Suprapubic skin (tissue), 4 donors: ENCODE measurements at regions not wholly inside any gene's neighbourhood (a gene's known extent, or its start where the extent isn't known, plus 50 kb on each side); places are given as distances from the start of the nearest gene placed in this dataset.

Source experiments
- DNase-seq, 2 donors: peaks; one replicate each; pipeline ENCODE4 v3.0.0-alpha.2; 2019; ENCODE audit warnings: low spot score in 2 of 2
- H3K27ac ChIP-seq: fragments of 200-600 bp; sonication (generic); one replicate; pipeline ENCODE4 v1.5.1; 2019
- H3K27me3 ChIP-seq: fragments of 200-600 bp; sonication (generic); one replicate; pipeline ENCODE4 v1.5.1; 2019
- H3K36me3 ChIP-seq: fragments of 200-600 bp; sonication (generic); one replicate; pipeline ENCODE4 v1.5.1; 2019
- H3K4me1 ChIP-seq: fragments of 200-600 bp; sonication (generic); one replicate; pipeline ENCODE4 v1.5.1; 2019
- H3K4me3 ChIP-seq: fragments of 200-600 bp; sonication (generic); one replicate; pipeline ENCODE4 v1.5.1; 2019; ENCODE audit warnings: mild to moderate bottlenecking
- H3K9me3 ChIP-seq: fragments of 200-600 bp; sonication (generic); one replicate; pipeline ENCODE4 v1.5.1; 2019
- EP300 ChIP-seq: sonication (generic); formaldehyde crosslinking; IDR thresholded peaks from one replicate; pipeline ENCODE4 v1.6.1; 2017; ENCODE audit warnings: antibody characterized with exemption
- POLR2A ChIP-seq, 2 donors: fragments of 450-650 bp; IDR thresholded peaks; one replicate each; pipeline ENCODE4 v1.6.1; 2017; ENCODE audit warnings: antibody characterized with exemption in 2 of 2, mild to moderate bottlenecking in 2 of 2, moderate library complexity in 2 of 2
- POLR2AphosphoS5 ChIP-seq, 3 donors: sonication (generic); formaldehyde crosslinking; IDR thresholded peaks; one replicate each; pipeline ENCODE4 v1.6.1; 2017; ENCODE audit warnings: antibody characterized with exemption in 3 of 3
- WGBS: methylation state at CpG from one replicate; pipeline ENCODE4 v1.1.5; 2018; 5-methylcytosine and 5-hydroxymethylcytosine counted together
- TF ChIP-seq, protein P1 (sequence below), 2 donors: fragments of 200-600 bp in 1 of 2; fragments of 450-650 bp in 1 of 2; sonication (generic) in 1 of 2; IDR thresholded peaks; one replicate each; pipeline ENCODE4 v1.5.1; 2016 to 2019; ENCODE audit warnings: antibody characterized with exemption in 2 of 2, mild to moderate bottlenecking in 1 of 2, moderate library complexity in 1 of 2

GRCh38 chr1:238465449-238465848 is 574.7 kb upstream of the ZP4 start:
- no peaks in the 10 kb centered on the region for H3K4me1 ChIP-seq
- WGBS = 59% methylated on average over 3 of the region's 3 CpGs
- no peak for DNase-seq

DNA sequence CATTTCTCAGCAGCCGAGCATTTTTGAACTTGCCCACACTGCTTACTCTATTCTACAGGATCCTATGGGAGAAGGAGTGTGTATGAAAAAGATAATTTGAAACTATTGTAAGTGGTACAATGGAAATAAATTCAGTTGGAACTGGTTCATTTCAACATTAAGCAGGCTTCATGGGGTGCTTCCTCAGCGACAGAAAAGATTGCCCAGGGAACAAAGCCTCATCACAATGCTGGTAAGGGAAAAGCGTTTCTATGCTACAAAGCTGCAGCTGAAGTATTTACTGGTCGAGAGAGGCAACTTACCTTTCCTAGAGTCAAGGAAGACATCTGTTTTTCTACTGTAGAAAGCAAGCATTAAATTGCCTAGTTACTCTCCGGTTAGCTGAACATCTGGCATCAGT is 568.2 kb upstream of the ZP4 start:
- DNase-seq = no peak
- H3K4me3 ChIP-seq = no peak overlapping the region
- no peaks in the 10 kb centered on the region for H3K27me3 ChIP-seq
- WGBS = 72% methylated on average over 5 of the region's 5 CpGs
- TF ChIP-seq POLR2AphosphoS5 (IDR thresholded peaks at IDR 0.05) (no peak), POLR2A (IDR thresholded peaks at IDR 0.05) (no peak), EP300 (no peak)
- TF ChIP-seq, protein P1, sequence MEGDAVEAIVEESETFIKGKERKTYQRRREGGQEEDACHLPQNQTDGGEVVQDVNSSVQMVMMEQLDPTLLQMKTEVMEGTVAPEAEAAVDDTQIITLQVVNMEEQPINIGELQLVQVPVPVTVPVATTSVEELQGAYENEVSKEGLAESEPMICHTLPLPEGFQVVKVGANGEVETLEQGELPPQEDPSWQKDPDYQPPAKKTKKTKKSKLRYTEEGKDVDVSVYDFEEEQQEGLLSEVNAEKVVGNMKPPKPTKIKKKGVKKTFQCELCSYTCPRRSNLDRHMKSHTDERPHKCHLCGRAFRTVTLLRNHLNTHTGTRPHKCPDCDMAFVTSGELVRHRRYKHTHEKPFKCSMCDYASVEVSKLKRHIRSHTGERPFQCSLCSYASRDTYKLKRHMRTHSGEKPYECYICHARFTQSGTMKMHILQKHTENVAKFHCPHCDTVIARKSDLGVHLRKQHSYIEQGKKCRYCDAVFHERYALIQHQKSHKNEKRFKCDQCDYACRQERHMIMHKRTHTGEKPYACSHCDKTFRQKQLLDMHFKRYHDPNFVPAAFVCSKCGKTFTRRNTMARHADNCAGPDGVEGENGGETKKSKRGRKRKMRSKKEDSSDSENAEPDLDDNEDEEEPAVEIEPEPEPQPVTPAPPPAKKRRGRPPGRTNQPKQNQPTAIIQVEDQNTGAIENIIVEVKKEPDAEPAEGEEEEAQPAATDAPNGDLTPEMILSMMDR (IDR thresholded peaks at IDR 0.05) = no peak
- no peaks in the 10 kb centered on the region for H3K4me1 ChIP-seq
- no peak overlapping the region for H3K27ac ChIP-seq
- no peaks in the 10 kb centered on the region for H3K36me3 ChIP-seq
- H3K9me3 ChIP-seq = no peaks in the 10 kb centered on the region

More at GRCh38 chr1:238465449-238465848, 574.7 kb upstream of the ZP4 start:
- Histone ChIP-seq H3K36me3 (no peaks in the 10 kb centered on the region), H3K27ac (no peak overlapping the region), H3K4me3 (no peak overlapping the region), H3K27me3 (no peaks in the 10 kb centered on the region), H3K9me3 (no peaks in the 10 kb centered on the region)
- TF ChIP-seq POLR2A (IDR thresholded peaks at IDR 0.05) = no peak

- Histone ChIP-seq H3K4me3 (no peak overlapping the region), H3K4me1 (no peaks in the 10 kb centered on the region), H3K27me3 (no peaks in the 10 kb centered on the region), H3K27ac (no peak overlapping the region), H3K9me3 (no peaks in the 10 kb centered on the region), H3K36me3 (no peaks in the 10 kb centered on the region)
- DNase-seq = no peak
- TF ChIP-seq POLR2AphosphoS5 (IDR thresholded peaks at IDR 0.05) (no peak), POLR2A (IDR thresholded peaks at IDR 0.05) (no peak), EP300 (no peak)
- TF ChIP-seq, protein P1 (IDR thresholded peaks at IDR 0.05) = no peak
Measured at GRCh38 chr1:238457610-238458009, 566.9 kb upstream of the ZP4 start.

GRCh38 chr1:238451781-238452310 is 561.1 kb upstream of the ZP4 start:
- no peak overlapping the region for H3K4me3 ChIP-seq
- 61% methylated on average over 4 of the region's 4 CpGs for WGBS
- H3K9me3 ChIP-seq = no peaks in the 10 kb centered on the region
- no peaks in the 10 kb centered on the region for H3K4me1 ChIP-seq
- no peaks in the 10 kb centered on the region for H3K27me3 ChIP-seq
- H3K36me3 ChIP-seq = no peaks in the 10 kb centered on the region
- no peak for DNase-seq
- TF ChIP-seq POLR2AphosphoS5 (IDR thresholded peaks at IDR 0.05) (no peak), EP300 (no peak), POLR2A (IDR thresholded peaks at IDR 0.05) (no peak)
- TF ChIP-seq, protein P1 (IDR thresholded peaks at IDR 0.05) = no peak
- no peak overlapping the region for H3K27ac ChIP-seq

GRCh38 chr1:238450976-238451375 is 560.3 kb upstream of the ZP4 start:
- Histone ChIP-seq H3K4me1 (no peaks in the 10 kb centered on the region), H3K27me3 (no peaks in the 10 kb centered on the region), H3K36me3 (no peaks in the 10 kb centered on the region), H3K9me3 (no peaks in the 10 kb centered on the region), H3K4me3 (no peak overlapping the region), H3K27ac (no peak overlapping the region)
- DNase-seq = no peak
- no peak for TF ChIP-seq POLR2AphosphoS5 (IDR thresholded peaks at IDR 0.05)
- TF ChIP-seq, protein P1 (IDR thresholded peaks at IDR 0.05) = no peak
- no peak for TF ChIP-seq EP300
- TF ChIP-seq POLR2A (IDR thresholded peaks at IDR 0.05) = no peak

DNA sequence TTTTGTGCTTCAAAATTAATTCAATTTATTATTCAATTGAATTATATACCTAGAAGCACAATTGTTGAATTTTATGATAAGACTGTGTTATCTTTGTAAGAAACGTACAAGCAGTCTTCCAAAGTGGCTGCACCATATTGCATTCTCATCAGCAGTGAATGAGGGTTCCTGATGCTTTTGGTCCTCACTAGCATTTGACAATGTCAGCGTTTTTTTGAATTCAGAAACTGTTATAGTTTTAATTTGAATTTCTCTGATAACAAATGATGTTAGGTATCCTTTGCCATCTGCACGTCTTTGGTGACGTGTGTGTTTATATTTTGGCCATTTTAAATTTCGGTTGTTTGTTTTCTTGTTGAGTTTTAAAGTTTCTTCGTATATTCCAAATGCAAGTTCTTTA is 553.0 kb upstream of the ZP4 start:
- TF ChIP-seq POLR2A (IDR thresholded peaks at IDR 0.05) = no peak
- TF ChIP-seq POLR2AphosphoS5 (IDR thresholded peaks at IDR 0.05) = no peak
- TF ChIP-seq, protein P1 (IDR thresholded peaks at IDR 0.05) = no peak
- no peak for TF ChIP-seq EP300
- no peaks in the 10 kb centered on the region for H3K4me1 ChIP-seq
- H3K27ac ChIP-seq = no peak overlapping the region
- no peak overlapping the region for H3K4me3 ChIP-seq
- DNase-seq = no peak
- H3K36me3 ChIP-seq = no peaks in the 10 kb centered on the region
- 86% methylated on average over 6 of the region's 6 CpGs for WGBS
- no peaks in the 10 kb centered on the region for H3K9me3 ChIP-seq
- no peaks in the 10 kb centered on the region for H3K27me3 ChIP-seq
